Spleen (tissue), 11 donors: ENCODE measurements at regions not wholly inside any gene's neighbourhood (a gene's known extent, or its start where the extent isn't known, plus 50 kb on each side); places are given as distances from the start of the nearest gene placed in this dataset.

Experiments used
- DNase-seq: peaks from one replicate; pipeline ENCODE4 v3.0.0-alpha.2; 2020
- H3K27ac ChIP-seq, 8 donors: fragments of 200-600 bp; sonication (generic) in 7 of 8; 1 replicate in 4 of 8; 2 replicates in 4 of 8; pipeline versions ENCODE4 v1.5.0 to v1.8.0; 2016 to 2021; ENCODE audit warnings: inconsistent platforms in 4 of 8, mild to moderate bottlenecking in 4 of 8, moderate library complexity in 1 of 8
- H3K27me3 ChIP-seq, 7 donors: fragments of 200-600 bp; sonication (generic) in 6 of 7; replicated peaks in 1 of 7; 1 replicate in 4 of 7; 2 replicates in 3 of 7; pipeline versions ENCODE4 v1.5.0 to v1.8.0; 2016 to 2021; ENCODE audit warnings: inconsistent platforms in 3 of 7, mild to moderate bottlenecking in 1 of 7
- H3K36me3 ChIP-seq, 6 donors: fragments of 200-600 bp; sonication (generic) in 5 of 6; 1 replicate in 4 of 6; 2 replicates in 2 of 6; pipeline versions ENCODE4 v1.5.0 to v1.8.0; 2016 to 2021; ENCODE audit warnings: inconsistent platforms in 2 of 6
- H3K4me1 ChIP-seq, 6 donors: fragments of 200-600 bp; sonication (generic) in 5 of 6; 1 replicate in 3 of 6; 2 replicates in 3 of 6; pipeline versions ENCODE4 v1.5.0 to v1.8.0; 2016 to 2021; ENCODE audit warnings: inconsistent platforms in 3 of 6
- H3K4me3 ChIP-seq, 8 donors: fragments of 200-600 bp; sonication (generic) in 7 of 8; 1 replicate in 4 of 8; 2 replicates in 4 of 8; pipeline versions ENCODE4 v1.5.0 to v1.8.0; 2016 to 2021; ENCODE audit warnings: inconsistent platforms in 4 of 8, mild to moderate bottlenecking in 4 of 8, moderate library complexity in 2 of 8
- H3K9me3 ChIP-seq, 8 donors: fragments of 200-600 bp; sonication (generic) in 7 of 8; 1 replicate in 4 of 8; 2 replicates in 4 of 8; pipeline versions ENCODE4 v1.5.0 to v1.8.0; 2016 to 2021; ENCODE audit warnings: inconsistent platforms in 4 of 8
- CTCF ChIP-seq, 11 experiments: fragments of 200-600 bp in 7 of 11; fragments of 450-650 bp in 4 of 11; sonication (generic) in 4 of 11; IDR thresholded peaks in 8 of 11; conservative IDR thresholded peaks in 3 of 11; 1 replicate in 7 of 11; 2 replicates in 4 of 11; pipeline versions ENCODE4 v1.4.0 to v1.8.0; 2016 to 2021; ENCODE audit warnings: antibody characterized with exemption in 11 of 11, inconsistent platforms in 4 of 11, mild to moderate bottlenecking in 1 of 11
- POLR2A ChIP-seq, 3 donors: fragments of 450-650 bp; IDR thresholded peaks; one replicate each; pipeline ENCODE4 v1.5.1; 2017; ENCODE audit warnings: antibody characterized with exemption in 3 of 3, mild to moderate bottlenecking in 1 of 3
- POLR2AphosphoS5 ChIP-seq, 3 donors: sonication (generic); formaldehyde crosslinking; IDR thresholded peaks; one replicate each; pipeline ENCODE4 v1.5.1; 2017; ENCODE audit warnings: antibody characterized with exemption in 3 of 3
- WGBS, 5 donors: extraction: QIAGEN DNeasy Blood & Tissue Kit in 3 of 5; methylation state at CpG; one replicate each; pipeline versions ENCODE4 v1.1.5 to v1.1.7; 2013 to 2018; 5-methylcytosine and 5-hydroxymethylcytosine counted together
- intact Hi-C: fragments of 100-400 bp; cut with DNase I; formaldehyde crosslinking; loops from one replicate; pipeline ENCODE4 v1.15.0; 2023; ENCODE audit warnings: low total_unique reads
- donor health status: healthy with polysubstance abuse.
- donor health status: DM: no; HTN: no; CAD: no; lungs with moderate emphysema.
- donor health status: DM: no; HTN: no; CAD: no.
- donor health status: Bipolar disorder and iron deficiency.
- donor health status: healthy.
- donor health status: DM: no; HTN: no; CAD: no.
- donor health status: DM: yes; HTN: yes; CAD: no.

DNA sequence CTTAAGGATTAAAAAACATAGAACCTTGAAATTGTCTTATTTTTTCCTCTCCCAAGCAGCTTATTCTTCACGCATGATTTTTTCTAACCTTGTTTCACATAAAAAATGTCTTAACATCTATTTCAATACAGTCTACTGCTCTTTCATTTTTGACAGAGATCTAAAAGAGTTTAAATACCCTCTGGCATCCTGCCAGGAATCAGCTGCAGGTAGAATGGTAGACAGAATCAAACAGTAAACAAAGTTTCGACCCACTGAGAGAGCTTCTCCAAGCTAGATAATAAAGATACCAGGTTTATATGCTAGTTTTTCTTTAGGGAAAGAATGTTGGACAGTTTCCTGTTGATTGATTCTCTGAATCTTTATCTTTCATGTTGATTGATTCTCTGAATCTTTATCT is 555.8 kb upstream of the CDH9 start:
- Histone ChIP-seq H3K36me3 (no peaks in the 10 kb centered on the region), H3K9me3 (peaks cover 0 to 17% (median 9%) of the 10 kb centered on the region in 8 donors), H3K4me1 (no peaks in the 10 kb centered on the region), H3K27ac (no peak overlapping the region), H3K27me3 (no peaks in the 10 kb centered on the region), H3K4me3 (no peak overlapping the region)
- intact Hi-C loops = no loop called here
- TF ChIP-seq CTCF (IDR thresholded peaks at IDR 0.05 in 8 of 11, conservative IDR thresholded peaks at IDR 0.05 in 3 of 11) (no peak), POLR2A (IDR thresholded peaks at IDR 0.05) (no peak), POLR2AphosphoS5 (IDR thresholded peaks at IDR 0.05) (no peak)
- DNase-seq = no peak
- 77 to 89% (median 84%) methylated on average over 2 of the region's 2 CpGs for WGBS, 5 donors

GRCh38 chr5:27592231-27592630 is 553.8 kb upstream of the CDH9 start:
- no peaks in the 10 kb centered on the region for H3K4me1 ChIP-seq
- WGBS, 5 donors = 37 to 78% (median 75%) methylated on average over 1 of the region's 1 CpG
- no peaks in the 10 kb centered on the region for H3K27me3 ChIP-seq
- H3K27ac ChIP-seq = no peak overlapping the region
- TF ChIP-seq POLR2AphosphoS5 (IDR thresholded peaks at IDR 0.05) = no peak
- no peak for TF ChIP-seq POLR2A (IDR thresholded peaks at IDR 0.05)
- TF ChIP-seq CTCF (IDR thresholded peaks at IDR 0.05 in 8 of 11, conservative IDR thresholded peaks at IDR 0.05 in 3 of 11) = no peak
- no peak overlapping the region for H3K4me3 ChIP-seq
- no peaks in the 10 kb centered on the region for H3K36me3 ChIP-seq
- peaks cover 0 to 26% (median 10%) of the 10 kb centered on the region in 8 donors for H3K9me3 ChIP-seq
- intact Hi-C loops = no loop called here
- no peak for DNase-seq

- intact Hi-C loops = no loop called here
- Histone ChIP-seq H3K4me3 (no peak overlapping the region), H3K27ac (no peak overlapping the region), H3K27me3 (no peaks in the 10 kb centered on the region), H3K4me1 (no peaks in the 10 kb centered on the region), H3K9me3 (peaks cover 0 to 24% (median 15%) of the 10 kb centered on the region in 8 donors), H3K36me3 (no peaks in the 10 kb centered on the region)
- TF ChIP-seq POLR2A (IDR thresholded peaks at IDR 0.05) (no peak), POLR2AphosphoS5 (IDR thresholded peaks at IDR 0.05) (no peak), CTCF (IDR thresholded peaks at IDR 0.05 in 8 of 11, conservative IDR thresholded peaks at IDR 0.05 in 3 of 11) (no peak)
- WGBS, 5 donors = 75 to 100% (median 94%) methylated on average over 2 to 6 of the region's 6 CpGs
- DNase-seq = no peak
Measured at GRCh38 chr5:27590503-27590902, 552.1 kb upstream of the CDH9 start.

- no peak overlapping the region for H3K4me3 ChIP-seq
- H3K4me1 ChIP-seq = no peaks in the 10 kb centered on the region
- intact Hi-C loops = no loop called here
- DNase-seq = no peak
- no peaks in the 10 kb centered on the region for H3K27me3 ChIP-seq
- no peak overlapping the region for H3K27ac ChIP-seq
- no peak for TF ChIP-seq CTCF (IDR thresholded peaks at IDR 0.05 in 8 of 11, conservative IDR thresholded peaks at IDR 0.05 in 3 of 11)
- no peak for TF ChIP-seq POLR2A (IDR thresholded peaks at IDR 0.05)
- peaks cover 0 to 17% (median 8%) of the 10 kb centered on the region in 8 donors for H3K9me3 ChIP-seq
- no peaks in the 10 kb centered on the region for H3K36me3 ChIP-seq
Measured at GRCh38 chr5:27578279-27578678, 539.9 kb upstream of the CDH9 start.
